ENCODE measurements at regions not wholly inside any gene's neighbourhood (a gene's known extent, or its start where the extent isn't known, plus 50 kb on each side); places are given as distances from the start of the nearest gene placed in this dataset.

DNA sequence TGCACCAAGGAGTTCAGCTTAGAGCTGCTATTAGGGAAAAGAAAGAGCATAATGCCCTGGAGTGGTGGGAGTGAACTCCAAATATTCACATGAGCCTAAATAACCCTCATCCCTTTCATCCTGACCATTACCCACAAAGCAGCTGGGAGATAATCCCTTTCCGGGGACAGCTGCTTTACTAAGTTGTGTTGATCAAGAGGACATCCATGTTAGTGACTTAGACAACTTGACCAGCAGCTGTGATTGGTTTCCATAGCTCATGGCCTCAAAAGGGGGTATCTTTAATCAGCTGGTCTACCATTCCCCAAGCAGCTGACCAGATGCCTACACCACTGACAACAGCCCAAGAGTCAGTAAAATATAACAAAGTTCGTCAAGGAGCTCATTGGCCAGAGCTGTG is 75.8 kb upstream of the LY86 start:
- ATAC-seq (no peak), DNase-seq (no peak)
- Histone ChIP-seq H3K9me3 (no peaks in the 10 kb centered on the region), H3K27me3 (peaks cover 0 to 15% of the 10 kb centered on the region in 2 donors), H3K27ac (no peak overlapping the region), H3K4me3 (no peak overlapping the region), H3K36me3 (no peaks in the 10 kb centered on the region), H3K4me1 (no peaks in the 10 kb centered on the region)
- intact Hi-C loops (cut with DNase I) = no loop called here
- TF ChIP-seq, protein P1, sequence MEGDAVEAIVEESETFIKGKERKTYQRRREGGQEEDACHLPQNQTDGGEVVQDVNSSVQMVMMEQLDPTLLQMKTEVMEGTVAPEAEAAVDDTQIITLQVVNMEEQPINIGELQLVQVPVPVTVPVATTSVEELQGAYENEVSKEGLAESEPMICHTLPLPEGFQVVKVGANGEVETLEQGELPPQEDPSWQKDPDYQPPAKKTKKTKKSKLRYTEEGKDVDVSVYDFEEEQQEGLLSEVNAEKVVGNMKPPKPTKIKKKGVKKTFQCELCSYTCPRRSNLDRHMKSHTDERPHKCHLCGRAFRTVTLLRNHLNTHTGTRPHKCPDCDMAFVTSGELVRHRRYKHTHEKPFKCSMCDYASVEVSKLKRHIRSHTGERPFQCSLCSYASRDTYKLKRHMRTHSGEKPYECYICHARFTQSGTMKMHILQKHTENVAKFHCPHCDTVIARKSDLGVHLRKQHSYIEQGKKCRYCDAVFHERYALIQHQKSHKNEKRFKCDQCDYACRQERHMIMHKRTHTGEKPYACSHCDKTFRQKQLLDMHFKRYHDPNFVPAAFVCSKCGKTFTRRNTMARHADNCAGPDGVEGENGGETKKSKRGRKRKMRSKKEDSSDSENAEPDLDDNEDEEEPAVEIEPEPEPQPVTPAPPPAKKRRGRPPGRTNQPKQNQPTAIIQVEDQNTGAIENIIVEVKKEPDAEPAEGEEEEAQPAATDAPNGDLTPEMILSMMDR (IDR thresholded peaks at IDR 0.05) = no peak

DNA sequence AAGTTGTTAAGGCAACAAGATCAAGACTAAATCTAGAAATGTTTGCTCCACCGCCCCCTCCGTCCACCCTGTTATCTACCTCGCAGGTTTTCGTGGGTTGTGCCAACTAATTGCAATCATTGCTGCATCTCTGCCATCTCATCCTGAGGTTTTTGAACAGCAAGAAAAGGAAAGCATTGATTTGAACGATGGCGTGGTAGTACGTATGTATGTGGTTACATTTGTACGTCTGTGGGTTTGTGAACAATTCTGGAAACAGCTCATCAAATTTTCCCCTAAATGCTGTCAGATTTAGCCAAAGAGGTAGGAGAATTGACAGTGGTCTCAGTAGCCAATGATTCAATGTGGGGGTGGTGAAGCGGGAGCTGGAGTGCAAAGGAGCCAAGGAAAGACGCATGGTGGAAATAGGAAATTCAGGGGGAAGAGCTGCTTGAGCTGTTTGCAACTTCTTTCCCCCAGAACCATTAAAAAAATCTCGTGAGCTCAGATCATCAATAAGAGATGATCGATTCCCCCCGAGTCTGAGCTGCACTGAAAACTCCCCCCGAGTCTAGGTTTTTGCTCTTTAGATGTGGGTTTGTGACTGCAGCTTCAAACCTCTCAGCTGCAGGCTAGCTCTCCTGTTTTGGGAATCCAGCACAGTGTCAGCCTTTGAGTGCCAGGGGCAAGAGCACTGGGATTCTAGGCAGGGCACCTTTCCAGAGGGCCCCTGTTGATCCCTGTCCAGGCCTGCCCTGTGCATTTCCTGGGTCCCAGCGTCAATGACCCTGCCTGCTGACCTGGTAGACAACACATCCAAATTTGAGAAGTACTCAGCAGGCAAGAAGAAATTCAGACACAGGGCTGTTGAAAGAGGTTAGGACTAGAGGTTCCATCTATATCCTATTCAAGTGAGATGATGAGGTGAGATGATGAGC is 72.6 kb upstream of the LY86 start:
- DNase-seq (no peak), ATAC-seq (no peak)
- Histone ChIP-seq H3K4me1 (no peaks in the 10 kb centered on the region), H3K4me3 (no peak overlapping the region), H3K36me3 (no peaks in the 10 kb centered on the region), H3K9me3 (no peaks in the 10 kb centered on the region), H3K27me3 (peaks cover 0 to 15% of the 10 kb centered on the region in 2 donors), H3K27ac (no peak overlapping the region)
- TF ChIP-seq, protein P1 (IDR thresholded peaks at IDR 0.05) = no peak
- intact Hi-C loops (cut with DNase I) = no loop called here

DNA sequence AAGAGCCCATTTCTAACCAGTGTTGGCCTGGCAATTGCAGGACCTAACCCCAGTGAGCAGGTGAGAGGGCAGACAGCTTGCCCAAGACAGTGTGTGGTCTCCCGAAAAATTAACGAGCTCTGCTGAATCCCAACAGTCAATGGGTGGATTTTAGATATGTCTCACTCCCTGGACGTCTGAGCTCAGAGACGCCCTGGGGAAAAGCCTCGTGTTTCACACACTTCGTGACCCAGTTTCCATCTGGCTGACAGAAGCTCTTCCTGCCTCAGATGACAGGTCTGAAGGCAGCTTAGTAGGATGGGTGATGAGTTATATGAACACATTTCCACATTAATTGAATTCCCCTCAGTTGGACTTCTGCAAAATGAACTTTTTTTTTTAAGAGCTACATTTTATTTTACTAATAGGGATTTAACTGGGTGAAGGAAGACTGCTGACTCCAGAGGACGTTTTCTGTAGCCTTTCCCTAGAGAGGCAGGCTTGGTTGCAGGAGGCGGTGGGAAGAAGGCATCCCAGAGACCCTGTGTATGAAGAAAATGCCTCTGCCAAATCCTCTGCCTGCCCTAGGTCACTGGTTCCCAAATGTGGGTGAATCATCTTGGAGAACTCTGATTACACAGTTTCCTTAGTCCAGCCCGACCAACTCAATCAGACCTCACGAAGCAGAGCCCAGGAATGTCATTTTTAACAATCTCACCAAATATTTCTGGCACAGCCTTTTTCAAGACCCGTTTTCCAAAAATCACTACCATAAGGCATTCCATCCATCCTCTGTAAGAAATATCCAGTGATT is 71.7 kb upstream of the LY86 start:
- no peak for DNase-seq
- no peak overlapping the region for H3K4me3 ChIP-seq
- no peaks in the 10 kb centered on the region for H3K4me1 ChIP-seq
- ATAC-seq = no peak
- no peaks in the 10 kb centered on the region for H3K9me3 ChIP-seq
- no peak overlapping the region for H3K27ac ChIP-seq
- TF ChIP-seq, protein P1 (IDR thresholded peaks at IDR 0.05) = no peak
- intact Hi-C loops (cut with DNase I) = no loop called here
- H3K36me3 ChIP-seq = no peaks in the 10 kb centered on the region
- peaks cover 0 to 15% of the 10 kb centered on the region in 2 donors for H3K27me3 ChIP-seq

DNA sequence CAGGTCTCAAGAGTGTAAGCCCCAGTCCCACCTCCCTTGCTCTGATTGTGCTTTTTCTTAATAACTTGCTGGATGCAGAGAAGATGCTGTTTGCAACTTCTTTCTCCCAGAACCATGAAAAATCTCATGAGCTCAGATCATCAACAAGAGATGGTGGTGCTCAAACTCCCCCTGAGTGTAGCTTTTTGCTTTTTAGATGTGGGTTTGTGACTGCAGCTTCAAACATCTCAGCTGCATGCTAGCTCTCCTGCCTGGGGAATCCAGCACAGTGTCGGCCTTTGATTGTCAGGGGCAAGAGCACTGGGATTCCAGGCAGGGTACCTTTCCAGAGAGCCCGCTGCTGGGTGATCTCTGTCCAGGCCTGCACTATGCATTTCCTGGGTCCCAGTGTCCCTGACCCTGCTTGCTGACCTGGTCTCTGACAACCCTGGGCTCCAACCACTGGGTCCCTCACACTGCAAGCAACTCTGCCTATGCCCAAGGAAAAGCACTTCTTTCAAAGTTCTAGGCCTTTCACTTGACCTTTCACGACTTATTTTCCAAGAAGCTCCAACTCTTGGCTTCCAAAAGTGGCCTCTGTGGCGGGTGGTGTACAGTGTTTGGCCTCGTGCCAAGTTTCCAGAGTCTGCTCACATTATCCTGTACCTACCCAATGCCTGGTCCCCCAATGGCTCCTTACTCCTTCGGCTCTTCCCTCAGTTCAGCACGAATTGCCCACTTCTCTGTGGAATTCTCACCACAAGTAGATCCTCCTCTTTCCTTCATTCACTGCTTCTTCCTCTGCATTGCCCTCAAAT is 69.7 kb upstream of the LY86 start:
- TF ChIP-seq, protein P1 (IDR thresholded peaks at IDR 0.05) = no peak
- intact Hi-C loops (cut with DNase I) = no loop called here
- DNase-seq = no peak
- Histone ChIP-seq H3K4me1 (no peaks in the 10 kb centered on the region), H3K36me3 (no peaks in the 10 kb centered on the region), H3K27me3 (peaks cover 0 to 20% of the 10 kb centered on the region in 2 donors), H3K4me3 (no peak overlapping the region), H3K27ac (no peak overlapping the region), H3K9me3 (no peaks in the 10 kb centered on the region)
- no peak for ATAC-seq
